Dermis blood vessel endothelial cell (primary cell): ENCODE measurements at regions not wholly inside any gene's neighbourhood (a gene's known extent, or its start where the extent isn't known, plus 50 kb on each side); places are given as distances from the start of the nearest gene placed in this dataset.

Experiments used
- DNase-seq: peaks from one replicate; pipeline ENCODE4 v3.0.0; 2010

GRCh38 chr7:124413029-124413428 lies 352.6 kb downstream of the GPR37 start:
- no peak for DNase-seq

GRCh38 chr7:124412531-124412930 lies 353.1 kb downstream of the GPR37 start:
- no peak for DNase-seq

DNA sequence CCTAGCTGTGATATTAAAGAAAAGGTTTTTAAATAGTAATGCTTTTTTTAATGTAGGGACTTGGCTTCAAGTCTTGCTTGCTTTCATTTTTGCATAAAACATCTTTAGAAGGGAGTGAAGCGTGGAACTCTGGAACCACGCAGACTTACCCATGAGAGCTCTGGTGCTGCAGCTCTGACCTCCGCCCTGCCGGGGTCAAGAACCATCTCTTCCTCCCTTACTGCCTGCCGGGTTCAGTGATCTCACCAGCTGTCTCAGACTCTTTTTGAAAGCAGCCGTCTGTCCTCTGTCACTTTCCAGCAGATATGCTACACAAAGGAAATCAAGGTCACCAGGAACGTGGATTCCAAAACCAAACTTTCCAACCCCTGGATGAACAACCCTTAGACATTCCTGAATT lies 353.8 kb downstream of the GPR37 start:
- DNase-seq: no peak

DNA sequence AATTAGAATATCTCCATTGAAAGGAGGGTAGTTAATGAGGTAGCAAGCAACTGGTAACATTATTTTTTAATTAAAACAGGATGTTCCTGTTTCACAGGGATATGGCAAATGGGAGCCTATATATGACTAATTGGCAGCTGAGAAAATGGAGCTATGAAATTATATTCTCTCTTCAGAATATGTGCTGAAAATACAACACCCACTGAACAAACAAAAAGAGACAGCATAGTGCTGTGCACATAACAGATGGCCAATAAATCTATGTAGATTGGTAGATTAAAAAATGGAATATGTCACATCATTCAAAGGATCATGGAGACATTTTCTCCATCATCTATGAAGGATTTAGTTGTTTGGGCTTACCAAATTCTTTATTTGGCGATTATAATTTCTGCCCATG lies 362.0 kb downstream of the GPR37 start:
- no peak for DNase-seq

DNA sequence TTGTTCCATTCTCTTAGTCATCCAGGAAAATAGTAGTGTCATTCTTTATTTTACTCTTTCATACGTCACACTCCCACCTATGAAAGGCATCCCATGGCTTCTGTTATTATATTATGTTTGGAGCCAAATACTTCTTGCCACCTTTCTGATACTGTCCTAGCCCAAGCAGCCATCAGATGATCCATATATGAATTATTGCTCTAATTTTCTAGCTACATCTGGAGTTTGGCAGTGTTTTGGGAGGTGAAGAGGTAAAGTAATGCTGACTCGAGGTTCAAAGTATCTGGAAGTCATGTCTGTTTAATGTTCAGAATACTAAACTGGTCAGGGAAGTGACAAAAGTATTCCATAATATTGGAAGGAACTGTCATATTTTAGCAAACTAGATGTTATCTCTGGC lies 362.5 kb downstream of the GPR37 start:
- DNase-seq: no peak

GRCh38 chr7:124399941-124400340 lies 365.7 kb downstream of the GPR37 start:
- no peak for DNase-seq

- no peak for DNase-seq
Observed at GRCh38 chr7:124398937-124399552, 366.2 kb upstream of the TMEM229A start.

- no peak for DNase-seq
Observed at GRCh38 chr7:124397134-124397533, 364.3 kb upstream of the TMEM229A start.

DNA sequence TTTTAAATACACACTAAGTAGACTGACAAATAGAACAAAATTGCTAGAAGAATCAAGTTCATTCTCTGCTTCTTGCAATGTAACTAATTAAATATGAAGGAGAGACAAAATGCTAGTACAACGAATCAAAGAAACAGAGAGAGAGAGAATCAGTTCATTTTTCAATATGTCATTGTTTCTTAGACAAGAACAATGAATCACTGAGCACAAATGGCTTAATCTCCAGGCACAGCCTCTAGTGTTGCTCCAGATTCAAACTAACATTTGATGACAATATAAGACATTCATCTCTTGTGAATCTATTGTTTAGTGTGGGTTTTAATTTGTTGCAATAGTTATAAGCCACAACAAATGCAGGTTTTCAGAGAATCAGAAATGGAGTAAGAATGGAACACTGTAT lies 357.4 kb upstream of the TMEM229A start:
- DNase-seq: no peak

GRCh38 chr7:124388751-124389150 lies 355.9 kb upstream of the TMEM229A start:
- no peak for DNase-seq

DNA sequence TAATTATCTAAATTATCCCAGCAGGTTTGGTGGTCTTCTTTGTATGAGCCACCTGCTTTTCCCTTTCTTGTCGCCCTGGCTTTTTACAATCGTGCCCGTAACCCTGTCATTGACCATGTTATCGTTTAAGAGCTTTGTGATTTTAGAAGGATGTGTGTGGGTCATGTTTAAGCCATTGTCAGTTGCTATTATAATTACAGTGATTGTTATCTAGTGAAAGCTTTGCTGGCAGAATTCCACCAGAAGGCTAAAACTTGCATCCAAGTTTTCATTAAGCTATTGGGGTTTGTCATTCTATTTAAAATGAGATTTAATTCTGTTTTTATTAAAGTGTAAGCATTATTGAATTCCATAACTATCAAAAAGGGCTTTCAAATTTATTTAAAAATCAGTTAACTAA lies 354.2 kb upstream of the TMEM229A start:
- DNase-seq: no peak

- DNase-seq: no peak
Observed at GRCh38 chr7:124379296-124379695, 346.4 kb upstream of the TMEM229A start.

DNA sequence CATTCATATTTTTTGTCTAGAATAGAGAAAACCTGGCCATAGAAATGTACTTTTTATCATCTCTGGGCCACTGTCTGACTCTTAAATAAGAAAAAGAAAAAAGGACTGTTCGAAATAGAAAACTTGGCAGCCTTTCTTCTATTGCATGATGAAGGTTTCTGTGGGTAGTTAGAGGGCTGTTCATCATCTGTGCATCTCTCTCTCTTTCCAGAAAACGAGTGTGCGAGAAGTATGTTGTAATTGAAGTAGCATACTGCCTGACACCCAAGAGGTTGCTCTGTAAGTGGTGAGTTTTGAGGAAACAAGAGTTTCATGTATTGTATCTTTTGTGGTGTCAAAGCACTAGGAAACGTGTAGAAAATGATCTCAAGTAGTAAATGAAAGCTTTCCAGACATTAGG lies 343.2 kb upstream of the TMEM229A start:
- DNase-seq: no peak

DNA sequence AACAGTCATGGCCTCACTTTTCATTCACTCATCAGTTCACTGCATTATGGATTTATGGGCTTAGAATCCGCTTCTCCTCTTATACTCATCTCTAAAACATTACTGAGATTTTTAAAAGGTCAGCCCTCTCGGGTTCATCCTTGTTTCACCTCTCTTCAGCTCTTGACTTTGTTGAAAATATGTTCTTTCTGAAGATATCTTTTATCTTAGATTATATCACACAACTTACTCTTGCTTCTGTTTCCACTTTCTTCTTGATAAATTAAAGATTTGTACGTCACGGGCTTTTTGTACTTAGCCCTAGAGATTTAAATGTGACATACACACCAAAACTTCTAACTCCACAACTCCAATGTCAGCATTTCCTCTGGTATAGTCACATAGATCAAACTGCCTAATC lies 342.5 kb upstream of the TMEM229A start:
- no peak for DNase-seq

GRCh38 chr7:124369310-124369709 lies 336.4 kb upstream of the TMEM229A start:
- no peak for DNase-seq

- DNase-seq: no peak
Observed at GRCh38 chr7:124366118-124366517, 333.3 kb upstream of the TMEM229A start.

- no peak for DNase-seq
Observed at GRCh38 chr7:124364283-124364682, 331.4 kb upstream of the TMEM229A start.

GRCh38 chr7:124354201-124354600 lies 321.3 kb upstream of the TMEM229A start:
- no peak for DNase-seq

DNA sequence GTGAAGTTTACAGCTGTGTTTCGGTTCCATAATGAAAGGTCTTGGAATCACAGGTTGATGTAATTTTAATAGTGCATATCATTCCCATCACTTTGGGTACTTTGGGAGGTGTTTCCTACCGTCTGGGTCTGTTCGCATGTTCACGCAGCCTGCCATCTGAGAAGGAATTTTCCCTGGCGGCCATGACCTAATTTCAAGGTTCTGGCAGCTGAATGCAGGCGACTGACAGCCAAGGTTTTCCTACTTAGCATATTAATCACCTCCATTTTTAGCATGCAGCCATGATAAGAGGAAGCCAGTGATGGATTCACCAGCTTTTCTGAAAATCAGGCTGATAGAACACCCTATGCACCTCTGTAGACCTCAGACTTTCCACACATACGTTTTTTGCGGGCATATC lies 319.1 kb upstream of the TMEM229A start:
- DNase-seq: no peak

- no peak for DNase-seq
Observed at GRCh38 chr7:124349443-124349842, 316.6 kb upstream of the TMEM229A start.

- no peak for DNase-seq
Observed at GRCh38 chr7:124338861-124339260, 306.0 kb upstream of the TMEM229A start.

DNA sequence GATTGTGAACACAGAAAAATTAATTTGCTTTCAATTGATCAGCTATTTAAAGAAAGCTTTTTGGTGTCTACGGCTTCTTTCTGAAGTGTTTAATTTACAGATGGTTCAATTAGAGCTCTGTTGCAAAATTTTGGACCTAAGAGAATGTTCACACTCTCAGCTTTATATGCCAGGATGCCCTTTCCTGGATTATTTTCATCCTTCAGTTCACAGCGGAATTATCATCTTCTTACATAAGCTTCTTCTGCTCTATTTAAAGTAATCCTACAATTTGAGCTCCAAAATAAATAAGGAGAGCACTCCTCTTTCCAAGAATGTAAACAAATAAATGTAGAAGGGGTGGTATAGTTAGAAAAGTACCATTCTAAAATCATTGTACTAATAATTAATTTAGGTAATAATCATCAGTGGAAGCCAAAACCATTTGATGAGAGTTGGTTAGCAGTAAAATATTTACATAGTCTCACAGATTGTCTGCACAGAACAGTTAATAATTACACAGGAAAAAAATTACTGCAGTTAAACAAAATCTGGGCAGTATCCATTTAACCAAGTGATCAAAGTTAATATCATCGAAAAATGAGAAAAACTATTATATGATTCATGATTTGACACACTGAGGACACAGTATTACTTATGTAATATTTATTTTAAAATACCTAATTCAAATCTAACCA lies 298.0 kb upstream of the TMEM229A start:
- DNase-seq: no peak

DNA sequence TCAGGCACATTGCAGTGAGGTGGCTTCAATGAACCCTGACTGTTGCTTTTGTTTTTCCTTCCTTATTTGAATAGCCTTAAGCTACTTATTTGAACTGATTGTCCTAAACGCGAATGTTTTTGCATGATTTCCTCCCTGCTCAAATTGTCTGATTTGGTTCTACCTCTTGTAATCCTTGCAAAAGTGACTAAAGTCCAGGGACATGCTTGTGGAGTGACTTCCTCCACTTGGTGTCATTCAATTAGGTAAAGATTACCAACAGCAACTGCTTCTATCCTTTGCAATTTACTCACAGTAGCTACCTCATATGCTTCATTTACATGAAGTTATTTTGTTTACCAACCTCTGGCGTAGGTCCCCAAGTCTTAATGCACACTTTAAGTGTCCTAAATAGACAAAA lies 295.9 kb upstream of the TMEM229A start:
- DNase-seq: no peak

- no peak for DNase-seq
Observed at GRCh38 chr7:124324262-124324661, 291.4 kb upstream of the TMEM229A start.

DNA sequence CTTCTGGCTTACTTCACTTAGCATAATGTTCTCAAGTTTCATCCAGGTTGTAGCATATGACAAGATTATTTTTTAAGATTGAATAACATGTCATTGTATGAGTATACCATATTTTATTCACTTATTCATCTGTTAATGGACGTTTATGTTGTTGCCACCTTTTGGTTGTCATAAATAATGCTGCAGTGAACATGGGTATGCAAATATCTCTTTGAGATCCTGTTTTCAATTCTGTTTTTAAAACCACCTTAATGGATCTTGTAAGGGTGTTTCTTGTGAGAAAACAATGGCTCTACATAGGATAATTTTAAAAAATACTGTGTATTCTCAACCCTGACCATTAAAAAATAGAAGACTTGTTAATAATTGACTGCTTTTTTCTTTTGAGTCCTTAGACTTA lies 290.7 kb upstream of the TMEM229A start:
- no peak for DNase-seq
